Ammon's horn (tissue), 1 donor: ENCODE measurements at regions not wholly inside any gene's neighbourhood (a gene's known extent, or its start where the extent isn't known, plus 50 kb on each side); places are given as distances from the start of the nearest gene placed in this dataset.

ENCODE experiments used
- DNase-seq: peaks from one replicate; pipeline ENCODE4 v3.0.0-alpha.2; 2016; ENCODE audit warnings: low spot score

- DNase-seq = no peak
Observed at GRCh38 chr3:151935446-151935845, 62.0 kb downstream of the SUCNR1 start.

GRCh38 chr3:151940481-151940880 is 67.0 kb downstream of the SUCNR1 start:
- no peak for DNase-seq

GRCh38 chr3:151943539-151943938 is 70.1 kb downstream of the SUCNR1 start:
- no peak for DNase-seq

GRCh38 chr3:151944356-151944755 is 70.9 kb downstream of the SUCNR1 start:
- DNase-seq = no peak

DNA sequence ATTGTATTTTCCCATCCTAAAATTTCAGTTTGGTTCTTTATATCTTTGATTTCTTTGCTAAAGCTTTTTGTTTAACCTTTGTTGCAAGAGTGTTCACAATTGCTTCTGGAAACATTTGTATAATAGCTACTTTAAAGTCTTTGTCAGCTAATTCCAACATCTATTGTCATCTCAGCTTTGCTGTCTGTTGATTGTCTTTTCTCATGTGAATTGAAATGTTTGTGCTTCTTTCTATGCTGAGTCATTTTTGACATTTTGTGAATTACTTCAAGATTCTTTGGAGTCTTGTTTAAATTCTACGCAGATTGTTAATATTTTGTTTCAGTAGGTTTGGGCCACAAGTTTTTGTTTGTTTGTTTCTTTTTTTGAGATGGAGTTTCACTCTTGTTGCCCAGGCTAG is 73.2 kb downstream of the SUCNR1 start:
- DNase-seq = no peak

DNA sequence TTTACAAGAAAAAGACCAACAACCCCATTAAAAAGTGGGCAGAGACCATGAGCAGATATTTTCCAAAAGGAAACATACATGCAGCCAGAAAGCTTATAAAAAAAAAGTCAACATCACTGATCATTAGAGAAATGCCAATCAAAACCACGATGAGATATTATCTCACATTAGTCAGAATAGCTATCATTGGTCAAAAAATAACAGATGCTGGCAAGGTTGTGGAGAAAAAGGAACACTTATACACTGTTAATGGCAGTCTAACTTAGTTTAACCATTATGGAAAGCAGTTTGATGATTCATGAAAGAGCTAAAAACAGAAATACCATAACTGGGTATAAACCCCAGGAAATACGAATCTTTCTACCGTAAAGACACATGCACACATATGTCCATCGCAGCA is 76.3 kb downstream of the SUCNR1 start:
- no peak for DNase-seq

DNA sequence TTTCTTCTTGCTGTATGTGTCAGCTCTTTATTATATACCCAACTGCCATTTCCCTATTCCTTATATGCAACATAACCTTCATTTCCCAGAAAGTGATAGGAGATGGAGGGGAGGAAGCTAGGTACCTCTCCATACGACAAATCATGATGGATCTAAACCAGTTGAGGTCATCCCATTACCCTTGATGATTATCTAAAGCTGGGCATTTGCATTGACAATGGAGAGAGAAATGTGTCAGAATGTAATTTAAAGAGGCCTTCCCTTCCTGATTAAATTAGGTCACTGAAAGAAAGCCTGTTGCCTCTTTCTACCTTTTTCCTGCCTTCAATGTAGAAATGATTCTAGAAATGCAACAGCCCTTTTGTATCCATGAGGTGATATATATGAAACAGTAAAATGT is 81.9 kb downstream of the SUCNR1 start:
- no peak for DNase-seq

- DNase-seq = peak; percentile 5
Observed at GRCh38 chr3:151960961-151961580, 87.6 kb downstream of the SUCNR1 start.

DNA sequence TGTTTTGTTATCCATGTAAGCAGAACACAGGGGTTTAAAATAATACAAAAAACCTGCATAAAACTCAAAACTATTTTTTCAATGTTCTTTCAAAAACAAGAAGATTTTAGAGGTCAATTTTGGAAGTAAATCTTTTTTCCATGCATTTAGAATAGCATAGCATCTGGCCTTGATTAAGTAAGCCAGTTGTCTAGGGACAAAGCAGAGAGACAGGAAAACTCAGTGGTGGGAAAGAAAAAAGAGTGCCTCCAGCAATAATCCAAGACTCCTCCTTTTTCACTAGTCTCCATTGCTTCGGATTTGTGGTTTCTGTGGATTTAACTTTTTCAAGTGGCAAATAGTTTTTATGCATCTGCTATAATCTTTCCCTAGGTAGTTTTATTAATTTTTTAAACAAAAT is 88.9 kb downstream of the SUCNR1 start:
- DNase-seq = no peak

DNA sequence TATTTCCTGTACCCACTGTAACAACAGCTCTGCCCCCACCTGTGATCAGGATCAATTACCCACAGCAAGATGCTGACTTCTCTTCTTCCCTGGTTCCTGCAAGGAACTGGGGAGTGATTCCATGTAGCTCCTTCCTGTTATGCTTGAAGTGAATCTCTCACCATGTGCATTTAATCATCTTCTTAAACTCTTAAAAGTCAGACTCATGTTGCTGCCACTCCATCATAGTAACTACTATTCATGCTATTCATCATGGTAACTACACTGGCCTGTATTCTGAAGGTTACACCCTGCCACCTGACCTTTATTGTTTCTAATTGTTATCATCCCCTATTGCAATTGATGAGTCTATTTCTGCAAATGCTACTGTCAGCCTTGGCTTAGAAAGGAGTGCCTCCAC is 89.5 kb downstream of the SUCNR1 start:
- no peak for DNase-seq

GRCh38 chr3:151964743-151965142 is 91.3 kb downstream of the SUCNR1 start:
- no peak for DNase-seq

- DNase-seq = no peak
Observed at GRCh38 chr3:151969026-151969642, 95.7 kb downstream of the SUCNR1 start.

DNA sequence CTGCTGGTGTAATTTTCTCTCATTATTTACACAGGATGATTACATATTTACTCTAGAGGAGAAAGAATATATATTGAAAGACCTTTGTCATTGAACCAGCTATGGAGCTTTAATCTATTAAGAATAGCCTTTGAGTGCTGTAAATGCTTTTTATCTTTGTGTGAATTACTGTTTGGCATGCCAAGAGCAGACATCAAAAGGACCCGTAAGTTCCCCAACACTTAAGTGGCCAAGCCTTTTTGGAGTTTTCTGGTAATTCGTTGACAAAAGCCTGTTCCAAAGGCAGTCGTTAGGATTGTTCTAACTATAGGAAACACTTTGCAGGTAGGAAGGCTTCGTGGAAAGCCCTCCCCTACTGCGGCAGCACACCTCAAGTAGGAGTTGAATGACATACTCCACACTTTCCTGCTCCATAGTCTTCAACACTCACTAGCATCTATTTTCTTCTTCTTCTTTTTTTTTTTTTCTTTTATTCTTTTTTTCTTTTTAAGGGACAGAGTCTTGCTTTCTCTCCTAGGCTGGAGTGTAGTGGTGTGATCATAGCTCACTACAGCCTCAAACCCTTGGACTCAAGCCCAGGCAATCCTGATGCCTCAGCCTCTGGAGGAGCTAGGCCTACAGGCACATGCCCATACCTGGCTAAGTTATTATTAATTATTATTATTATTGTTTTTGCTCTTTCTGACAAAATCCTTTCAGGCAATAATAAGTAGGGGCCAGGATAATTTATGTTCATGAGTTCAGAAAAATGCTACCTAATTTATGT is 98.6 kb downstream of the SUCNR1 start:
- no peak for DNase-seq

DNA sequence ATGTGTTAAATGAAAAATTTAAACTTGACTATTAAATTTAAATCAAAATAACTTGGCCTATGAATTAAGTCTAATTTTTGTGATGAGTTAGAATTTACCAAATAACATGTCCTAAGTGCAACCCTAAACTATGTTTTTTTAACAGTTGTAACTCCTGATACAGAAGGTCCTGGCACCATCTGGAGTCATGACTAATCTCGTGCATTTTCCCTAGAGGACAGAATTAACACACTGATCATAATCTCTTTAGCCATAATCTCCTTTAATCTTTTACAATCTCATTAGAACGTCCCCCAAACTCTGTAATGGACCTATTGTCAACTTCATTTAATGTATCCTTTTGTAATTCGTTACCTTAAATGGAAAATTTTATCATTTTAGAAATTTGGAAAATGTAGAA is 100.6 kb downstream of the SUCNR1 start:
- DNase-seq = no peak

- no peak for DNase-seq
Observed at GRCh38 chr3:151976211-151977050, 103.0 kb downstream of the SUCNR1 start.

DNA sequence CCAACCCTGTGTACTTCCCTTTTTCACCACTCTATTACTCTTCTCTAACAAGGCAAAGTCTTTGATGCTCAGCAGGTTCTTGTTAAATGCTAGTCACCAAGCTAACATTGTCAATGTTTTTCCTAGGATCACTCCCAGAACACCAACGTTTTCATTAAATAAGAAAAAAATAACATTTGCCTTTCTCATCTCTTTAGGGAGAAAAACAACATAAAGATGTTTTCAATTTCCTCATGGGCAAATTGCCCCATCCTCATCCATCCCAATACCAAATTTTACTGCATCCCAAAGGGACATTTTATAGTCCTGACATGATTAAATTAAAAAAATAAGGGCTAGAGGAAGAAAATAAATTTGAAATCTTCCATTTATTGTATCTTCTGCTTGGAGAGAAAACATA is 106.5 kb downstream of the SUCNR1 start:
- no peak for DNase-seq

GRCh38 chr3:151983538-151983937 is 110.1 kb downstream of the SUCNR1 start:
- DNase-seq = no peak

DNA sequence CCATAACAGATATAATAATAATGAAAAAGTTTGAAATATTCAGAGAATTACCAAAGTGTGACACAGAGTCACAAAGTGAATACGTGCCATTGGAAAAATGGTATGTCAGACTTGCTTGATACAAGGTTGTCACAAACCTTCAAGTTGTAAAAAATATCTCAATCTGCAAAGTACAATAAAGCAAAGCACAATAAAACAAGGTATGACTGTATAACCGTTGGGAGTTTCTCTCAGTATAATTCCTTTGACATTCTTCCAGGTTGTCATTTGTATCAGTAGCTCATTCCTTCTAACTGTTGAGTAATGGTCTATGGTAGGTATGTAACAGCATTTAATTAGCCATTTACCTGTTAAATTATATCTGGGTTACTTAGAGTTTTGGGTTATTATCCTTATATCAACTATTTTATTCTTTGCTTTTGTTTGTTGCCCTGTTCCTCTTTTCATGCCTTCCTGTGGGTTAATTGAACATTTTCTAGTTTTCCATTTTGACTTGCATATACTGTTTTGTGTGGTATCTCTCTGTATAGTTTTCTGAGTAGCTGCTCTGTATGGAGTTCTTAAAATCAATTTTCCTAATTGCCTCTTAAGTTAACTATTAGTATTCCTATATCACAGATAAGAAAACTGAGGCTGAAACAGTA is 112.5 kb downstream of the SUCNR1 start:
- no peak for DNase-seq

GRCh38 chr3:151987893-151988292 is 114.5 kb downstream of the SUCNR1 start:
- DNase-seq = no peak

DNA sequence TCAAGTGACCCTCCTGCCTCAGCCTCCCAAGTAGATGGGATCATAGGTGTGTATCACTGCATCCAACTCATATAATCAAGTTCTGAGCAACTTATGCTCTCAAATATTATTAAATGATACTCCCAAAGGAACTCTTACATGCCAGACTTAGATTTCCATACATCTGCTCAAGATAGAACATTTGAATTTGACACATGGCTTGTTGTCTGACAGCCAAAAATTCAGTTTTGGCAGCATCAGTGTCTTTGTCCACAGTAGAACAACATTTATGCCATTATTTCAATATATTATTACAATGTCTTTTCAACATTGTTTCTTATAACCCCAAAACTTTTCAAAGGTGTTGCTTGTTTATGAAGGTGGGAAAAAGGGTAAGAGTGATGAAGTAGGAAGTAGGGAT is 116.2 kb downstream of the SUCNR1 start:
- DNase-seq = no peak

DNA sequence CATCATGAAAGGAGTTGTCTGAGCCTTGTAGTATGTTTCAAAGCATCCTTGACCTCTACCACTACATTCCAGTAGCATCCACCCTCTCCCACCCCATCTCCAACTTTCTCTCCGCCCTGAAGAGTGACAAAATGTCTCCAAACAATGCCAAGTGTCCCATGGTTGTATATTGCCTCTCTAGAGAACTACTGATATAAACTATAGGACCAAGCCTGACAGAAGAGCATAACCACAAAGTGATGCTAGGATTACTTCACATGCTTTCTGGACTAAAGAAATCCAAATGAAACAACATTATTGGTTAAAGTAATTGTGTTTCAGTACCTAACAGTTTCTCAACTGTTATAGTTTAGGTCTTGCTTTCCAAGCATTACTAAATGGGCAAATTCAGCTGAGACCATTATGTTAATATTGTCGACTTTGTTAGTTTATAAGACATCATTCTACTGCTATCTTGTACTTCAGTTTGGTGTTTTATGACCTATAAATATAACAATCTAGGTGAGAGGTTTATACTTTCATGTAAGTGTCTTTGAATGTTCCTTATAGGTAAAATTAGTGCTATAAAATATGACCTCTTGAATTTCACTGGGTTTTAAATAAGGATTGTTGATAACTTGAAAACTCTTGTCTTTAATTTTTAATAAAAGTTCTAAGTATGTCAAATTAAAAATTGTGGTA is 117.4 kb downstream of the SUCNR1 start:
- no peak for DNase-seq
